ENCODE measurements at regions not wholly inside any gene's neighbourhood (a gene's known extent, or its start where the extent isn't known, plus 50 kb on each side); places are given as distances from the start of the nearest gene placed in this dataset.
A peak's percentile ranks its signal among the peaks of the same experiment; 100 is the strongest.

DNA sequence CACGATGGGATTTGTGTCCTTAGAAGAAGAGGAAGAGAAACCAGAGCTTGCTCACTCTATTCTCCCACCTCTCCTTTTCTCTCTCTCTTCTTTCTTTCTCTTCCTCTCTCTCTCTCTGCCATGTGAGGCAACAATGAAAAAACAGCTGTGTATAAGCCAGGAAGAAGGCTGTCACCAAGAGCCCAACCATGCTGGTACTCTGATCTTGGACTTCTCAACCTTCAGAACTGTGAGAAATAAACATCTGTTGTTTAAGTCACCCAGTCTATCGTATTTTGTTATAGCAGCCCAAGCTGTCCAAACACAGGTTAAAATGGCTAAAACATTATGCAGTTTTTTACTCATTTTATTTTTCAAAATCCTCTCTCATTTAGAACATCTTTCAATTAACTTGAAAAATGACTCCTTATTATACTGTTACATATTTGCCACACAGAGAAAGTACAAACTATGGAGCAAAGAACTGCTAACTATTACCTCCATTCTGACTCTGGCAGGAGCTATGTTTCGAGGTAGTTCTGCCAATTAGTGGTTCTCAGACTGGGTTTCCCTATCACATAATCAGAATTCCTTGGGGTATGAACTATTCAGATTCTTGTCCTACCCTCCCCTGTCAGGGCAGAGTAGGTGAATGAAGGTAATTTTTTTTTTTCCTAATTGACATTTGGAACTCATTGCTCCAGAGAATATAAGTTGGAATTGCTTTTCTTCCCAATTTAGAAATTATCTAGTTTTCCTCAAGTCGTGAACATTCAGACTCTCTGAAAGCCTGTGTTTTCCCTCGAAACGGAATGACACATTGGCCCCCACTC is 434.6 kb downstream of the ENC1 start:
- Histone ChIP-seq H3K4me3 (ENCODE audit: low read depth in 1 of 5, low read length in 5 of 5) (no peak overlapping the region), H3K27me3 (ENCODE audit: control insufficient read depth in 5 of 5, insufficient read depth in 4 of 5, low read length in 5 of 5) (no peaks in the 10 kb centered on the region), H3K4me1 (ENCODE audit: control insufficient read depth in 5 of 5, insufficient read depth in 5 of 5, low read length in 5 of 5) (peaks cover 0 to 22% (median 18%) of the 10 kb centered on the region in 5 donors), H3K9me3 (ENCODE audit: control insufficient read depth in 5 of 5, low read length in 5 of 5) (no peaks in the 10 kb centered on the region), H3K36me3 (ENCODE audit: control insufficient read depth in 5 of 5, insufficient read depth in 5 of 5, low read length in 5 of 5) (no peaks in the 10 kb centered on the region), H3K27ac (ENCODE audit: low read depth, low read length) (no peak overlapping the region), H3K9ac (ENCODE audit: low read length in 5 of 5) (no peak overlapping the region)

DNA sequence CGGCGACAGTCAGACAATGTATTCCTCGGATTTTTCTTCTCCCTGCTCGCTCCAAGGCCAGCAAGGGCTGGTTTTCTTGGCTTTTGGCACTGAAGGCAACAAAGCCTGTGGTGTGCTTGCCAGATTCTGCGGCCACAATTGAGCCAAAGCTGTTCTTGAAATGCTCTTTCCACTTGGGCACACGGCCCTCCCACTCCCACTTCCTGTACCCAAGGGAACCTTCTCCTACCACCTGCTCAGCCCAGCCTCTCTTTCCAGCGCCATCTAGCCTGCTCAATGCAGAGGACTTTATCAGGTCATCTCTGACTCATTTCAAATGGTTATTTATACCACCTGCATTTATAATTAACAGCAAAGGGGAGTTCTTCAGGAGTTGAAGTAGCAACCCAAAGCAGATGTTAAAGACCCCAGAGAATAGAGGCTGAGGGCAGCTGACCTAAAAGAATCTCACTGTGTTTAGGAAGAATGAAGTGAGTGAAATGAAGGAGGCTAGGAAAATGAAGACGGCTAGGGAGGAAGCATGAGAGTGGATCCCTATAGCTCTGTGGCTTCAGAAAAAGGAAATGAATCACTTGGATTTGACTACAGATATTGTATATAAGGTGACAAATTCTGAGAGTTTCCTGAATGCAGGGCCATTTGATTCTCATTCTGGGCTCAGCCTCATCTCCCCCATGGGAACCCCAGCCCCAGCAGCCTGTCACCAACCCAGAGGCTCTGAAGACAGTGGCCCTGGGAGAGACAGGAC is 439.0 kb downstream of the ENC1 start:
- Histone ChIP-seq H3K36me3 (ENCODE audit: control insufficient read depth in 5 of 5, insufficient read depth in 5 of 5, low read length in 5 of 5) (no peaks in the 10 kb centered on the region), H3K9me3 (ENCODE audit: control insufficient read depth in 5 of 5, low read length in 5 of 5) (no peaks in the 10 kb centered on the region), H3K4me3 (ENCODE audit: low read depth in 1 of 5, low read length in 5 of 5) (peak overlapping the region in 1 of 5 donors; percentile 46), H3K4me1 (ENCODE audit: control insufficient read depth in 5 of 5, insufficient read depth in 5 of 5, low read length in 5 of 5) (peaks cover 0 to 22% (median 18%) of the 10 kb centered on the region in 5 donors), H3K27ac (ENCODE audit: low read depth, low read length) (no peak overlapping the region), H3K27me3 (ENCODE audit: control insufficient read depth in 5 of 5, insufficient read depth in 4 of 5, low read length in 5 of 5) (no peaks in the 10 kb centered on the region), H3K9ac (ENCODE audit: low read length in 5 of 5) (no peak overlapping the region)

DNA sequence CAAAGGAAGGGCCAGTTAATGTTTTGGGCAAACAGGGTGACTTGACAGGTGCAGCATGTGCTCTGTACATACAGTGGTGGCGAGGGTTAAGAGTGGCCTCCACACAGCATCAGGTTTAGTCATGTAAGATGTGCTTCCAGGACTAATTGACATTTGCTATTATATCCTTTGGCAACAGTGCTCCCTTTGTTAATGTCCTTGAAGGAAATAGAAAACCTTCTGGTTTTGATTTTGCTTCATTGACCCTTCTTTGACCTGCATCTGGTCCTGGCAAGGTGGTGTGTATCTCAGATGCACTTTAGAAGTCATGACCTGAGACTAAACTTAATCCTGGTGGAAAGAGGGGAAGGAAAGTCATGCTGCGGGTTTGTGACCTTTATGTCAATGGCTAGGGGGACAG is 440.0 kb downstream of the ENC1 start:
- no peak overlapping the region for H3K9ac ChIP-seq (ENCODE audit: low read length in 5 of 5)
- H3K27me3 ChIP-seq (ENCODE audit: control insufficient read depth in 5 of 5, insufficient read depth in 4 of 5, low read length in 5 of 5): no peaks in the 10 kb centered on the region
- peaks cover 0 to 16% (median 11%) of the 10 kb centered on the region in 5 donors for H3K4me1 ChIP-seq (ENCODE audit: control insufficient read depth in 5 of 5, insufficient read depth in 5 of 5, low read length in 5 of 5)
- H3K36me3 ChIP-seq (ENCODE audit: control insufficient read depth in 5 of 5, insufficient read depth in 5 of 5, low read length in 5 of 5): no peaks in the 10 kb centered on the region
- H3K9me3 ChIP-seq (ENCODE audit: control insufficient read depth in 5 of 5, low read length in 5 of 5): no peaks in the 10 kb centered on the region
- no peak overlapping the region for H3K27ac ChIP-seq (ENCODE audit: low read depth, low read length)
- no peak overlapping the region for H3K4me3 ChIP-seq (ENCODE audit: low read depth in 1 of 5, low read length in 5 of 5)

DNA sequence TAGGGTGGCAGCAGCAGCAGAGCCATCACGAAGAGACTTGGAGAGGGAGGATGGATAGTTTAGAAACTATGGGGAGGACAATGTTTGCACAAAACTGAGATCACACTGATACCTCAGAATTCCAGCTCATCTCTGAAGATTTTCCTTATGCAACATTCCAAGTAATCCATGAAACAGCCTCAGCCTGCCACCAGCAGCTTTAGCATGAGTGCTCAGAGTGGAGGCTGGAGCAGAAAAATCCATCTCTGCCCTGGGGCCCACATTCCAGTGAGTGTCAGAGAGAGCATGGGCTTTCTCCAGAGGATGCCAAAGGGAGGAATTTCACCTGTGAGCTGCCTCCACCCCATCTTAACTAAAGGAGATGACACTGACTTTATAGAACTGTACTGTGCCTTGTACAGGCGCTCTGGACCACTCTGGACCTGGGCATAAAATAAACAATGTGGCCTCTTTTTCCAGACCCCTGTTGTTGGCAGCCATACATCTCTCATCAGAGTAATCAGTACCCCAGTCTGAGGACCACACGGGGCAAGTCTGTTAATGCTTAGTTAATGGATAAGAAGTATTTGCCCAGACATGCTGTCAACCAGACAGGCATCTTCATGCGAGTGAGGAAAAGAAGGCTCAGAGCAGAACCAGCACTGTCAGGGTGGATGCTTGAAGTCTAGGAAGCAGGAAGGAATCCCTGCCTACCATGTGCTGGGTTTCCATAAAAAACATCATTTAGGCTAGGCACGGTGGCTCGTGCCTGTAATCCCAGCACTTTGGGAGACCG is 440.9 kb downstream of the ENC1 start:
- H3K4me1 ChIP-seq (ENCODE audit: control insufficient read depth in 5 of 5, insufficient read depth in 5 of 5, low read length in 5 of 5): peaks cover 0 to 16% (median 11%) of the 10 kb centered on the region in 5 donors
- no peaks in the 10 kb centered on the region for H3K9me3 ChIP-seq (ENCODE audit: control insufficient read depth in 5 of 5, low read length in 5 of 5)
- H3K4me3 ChIP-seq (ENCODE audit: low read depth in 1 of 5, low read length in 5 of 5): no peak overlapping the region
- H3K27me3 ChIP-seq (ENCODE audit: control insufficient read depth in 5 of 5, insufficient read depth in 4 of 5, low read length in 5 of 5): no peaks in the 10 kb centered on the region
- H3K36me3 ChIP-seq (ENCODE audit: control insufficient read depth in 5 of 5, insufficient read depth in 5 of 5, low read length in 5 of 5): no peaks in the 10 kb centered on the region
- no peak overlapping the region for H3K9ac ChIP-seq (ENCODE audit: low read length in 5 of 5)
- H3K27ac ChIP-seq (ENCODE audit: low read depth, low read length): no peak overlapping the region

DNA sequence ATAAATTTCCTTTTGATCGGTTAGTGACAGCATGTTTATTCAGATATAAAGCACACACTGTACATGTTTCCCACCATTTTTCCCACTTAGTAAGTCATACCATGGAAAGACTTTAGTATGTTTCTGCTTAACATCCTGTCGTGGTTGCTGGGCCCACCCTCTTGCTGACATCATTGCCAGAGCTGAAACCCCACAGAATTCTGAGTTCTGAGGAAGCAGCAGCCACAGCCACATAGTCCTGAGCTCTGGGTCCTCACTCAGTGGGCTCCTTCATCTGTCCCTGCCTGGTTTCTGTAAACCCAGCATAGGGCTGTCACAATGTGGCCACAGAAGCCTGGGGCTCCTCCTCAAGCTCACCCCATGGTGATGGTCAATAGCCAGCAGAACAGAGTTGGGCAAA is 441.5 kb downstream of the ENC1 start:
- Histone ChIP-seq H3K9ac (ENCODE audit: low read length in 5 of 5) (no peak overlapping the region), H3K36me3 (ENCODE audit: control insufficient read depth in 5 of 5, insufficient read depth in 5 of 5, low read length in 5 of 5) (no peaks in the 10 kb centered on the region), H3K27me3 (ENCODE audit: control insufficient read depth in 5 of 5, insufficient read depth in 4 of 5, low read length in 5 of 5) (no peaks in the 10 kb centered on the region)

DNA sequence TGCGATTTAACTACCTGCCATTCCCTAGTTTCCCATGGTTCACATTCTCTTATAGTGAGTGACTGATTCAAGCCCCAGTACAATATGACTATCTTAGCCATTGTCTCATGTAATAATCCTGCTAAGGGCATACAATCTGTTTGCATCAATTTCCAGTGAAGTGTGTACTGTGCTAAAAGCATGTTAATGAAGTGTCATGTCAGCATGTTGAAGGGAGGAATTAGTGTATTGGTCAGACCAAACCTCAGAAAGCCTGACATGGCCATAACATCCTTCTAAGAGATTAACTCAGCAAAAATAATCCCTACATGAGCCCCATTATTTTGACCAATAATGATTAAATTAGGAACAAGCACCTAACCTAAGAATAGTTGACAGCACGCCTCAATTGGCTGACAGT is 442.4 kb downstream of the ENC1 start:
- no peaks in the 10 kb centered on the region for H3K36me3 ChIP-seq (ENCODE audit: control insufficient read depth in 5 of 5, insufficient read depth in 5 of 5, low read length in 5 of 5)
- no peak overlapping the region for H3K27ac ChIP-seq (ENCODE audit: low read depth, low read length)
- no peaks in the 10 kb centered on the region for H3K27me3 ChIP-seq (ENCODE audit: control insufficient read depth in 5 of 5, insufficient read depth in 4 of 5, low read length in 5 of 5)
- no peak overlapping the region for H3K4me3 ChIP-seq (ENCODE audit: low read depth in 1 of 5, low read length in 5 of 5)
- peaks cover 0 to 16% (median 11%) of the 10 kb centered on the region in 5 donors for H3K4me1 ChIP-seq (ENCODE audit: control insufficient read depth in 5 of 5, insufficient read depth in 5 of 5, low read length in 5 of 5)
- no peaks in the 10 kb centered on the region for H3K9me3 ChIP-seq (ENCODE audit: control insufficient read depth in 5 of 5, low read length in 5 of 5)
- no peak overlapping the region for H3K9ac ChIP-seq (ENCODE audit: low read length in 5 of 5)

More for the DNA sequence above, 441.5 kb downstream of the ENC1 start:
- no peaks in the 10 kb centered on the region for H3K9me3 ChIP-seq (ENCODE audit: control insufficient read depth in 5 of 5, low read length in 5 of 5)
- no peak overlapping the region for H3K27ac ChIP-seq (ENCODE audit: low read depth, low read length)
- H3K4me1 ChIP-seq (ENCODE audit: control insufficient read depth in 5 of 5, insufficient read depth in 5 of 5, low read length in 5 of 5): peaks cover 0 to 16% (median 11%) of the 10 kb centered on the region in 5 donors
- H3K4me3 ChIP-seq (ENCODE audit: low read depth in 1 of 5, low read length in 5 of 5): no peak overlapping the region

DNA sequence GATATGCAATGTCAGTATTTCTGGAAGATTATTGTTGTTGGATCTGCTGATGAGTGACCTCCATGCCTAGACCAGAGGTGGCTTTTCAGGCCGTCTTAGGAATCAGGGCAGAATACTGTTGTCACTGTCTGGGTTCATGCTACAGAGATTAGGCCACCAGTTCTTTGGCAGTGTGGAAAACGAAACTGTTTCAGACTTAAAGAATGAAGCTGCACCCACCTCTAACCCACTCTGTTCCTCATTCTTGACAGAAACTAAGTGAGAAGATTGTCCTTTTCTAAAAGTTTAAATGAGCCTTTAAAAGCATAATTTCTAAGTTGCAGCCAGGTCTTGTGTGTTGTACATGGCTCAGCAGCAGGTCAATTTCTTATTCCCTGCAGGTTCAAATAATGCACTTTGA is 444.3 kb downstream of the ENC1 start:
- no peaks in the 10 kb centered on the region for H3K27me3 ChIP-seq (ENCODE audit: control insufficient read depth in 5 of 5, insufficient read depth in 4 of 5, low read length in 5 of 5)
- no peak overlapping the region for H3K4me3 ChIP-seq (ENCODE audit: low read depth in 1 of 5, low read length in 5 of 5)
- H3K27ac ChIP-seq (ENCODE audit: low read depth, low read length): no peak overlapping the region
- H3K9me3 ChIP-seq (ENCODE audit: control insufficient read depth in 5 of 5, low read length in 5 of 5): no peaks in the 10 kb centered on the region
- H3K36me3 ChIP-seq (ENCODE audit: control insufficient read depth in 5 of 5, insufficient read depth in 5 of 5, low read length in 5 of 5): no peaks in the 10 kb centered on the region
- no peak overlapping the region for H3K9ac ChIP-seq (ENCODE audit: low read length in 5 of 5)
- peaks cover 0 to 10% (median 5%) of the 10 kb centered on the region in 5 donors for H3K4me1 ChIP-seq (ENCODE audit: control insufficient read depth in 5 of 5, insufficient read depth in 5 of 5, low read length in 5 of 5)

DNA sequence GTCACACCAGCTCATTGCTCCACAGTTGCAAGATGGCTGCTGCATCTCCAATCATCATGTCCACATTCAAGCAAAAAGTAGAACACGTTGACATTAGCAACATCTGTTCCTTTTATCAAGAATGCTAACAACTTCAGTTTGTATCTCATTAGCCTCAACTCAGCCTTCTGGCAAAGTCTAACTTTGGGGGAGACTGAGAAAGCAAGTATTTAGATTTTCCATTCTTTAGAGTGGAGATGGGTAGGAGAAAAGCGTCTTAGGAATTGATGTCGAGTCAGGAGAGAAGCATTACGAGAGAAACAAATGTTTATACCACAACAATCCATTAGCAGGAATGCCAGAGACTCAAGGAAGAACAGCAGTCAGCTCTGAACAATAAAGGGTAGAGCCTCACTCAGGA is 446.3 kb downstream of the ENC1 start:
- peaks cover 0 to 1% (median 0%) of the 10 kb centered on the region in 5 donors for H3K9me3 ChIP-seq (ENCODE audit: control insufficient read depth in 5 of 5, low read length in 5 of 5)
- no peak overlapping the region for H3K4me3 ChIP-seq (ENCODE audit: low read depth in 1 of 5, low read length in 5 of 5)
- H3K4me1 ChIP-seq (ENCODE audit: control insufficient read depth in 5 of 5, insufficient read depth in 5 of 5, low read length in 5 of 5): no peaks in the 10 kb centered on the region
- H3K27me3 ChIP-seq (ENCODE audit: control insufficient read depth in 5 of 5, insufficient read depth in 4 of 5, low read length in 5 of 5): no peaks in the 10 kb centered on the region
- H3K27ac ChIP-seq (ENCODE audit: low read depth, low read length): no peak overlapping the region
- H3K36me3 ChIP-seq (ENCODE audit: control insufficient read depth in 5 of 5, insufficient read depth in 5 of 5, low read length in 5 of 5): no peaks in the 10 kb centered on the region
- H3K9ac ChIP-seq (ENCODE audit: low read length in 5 of 5): no peak overlapping the region

DNA sequence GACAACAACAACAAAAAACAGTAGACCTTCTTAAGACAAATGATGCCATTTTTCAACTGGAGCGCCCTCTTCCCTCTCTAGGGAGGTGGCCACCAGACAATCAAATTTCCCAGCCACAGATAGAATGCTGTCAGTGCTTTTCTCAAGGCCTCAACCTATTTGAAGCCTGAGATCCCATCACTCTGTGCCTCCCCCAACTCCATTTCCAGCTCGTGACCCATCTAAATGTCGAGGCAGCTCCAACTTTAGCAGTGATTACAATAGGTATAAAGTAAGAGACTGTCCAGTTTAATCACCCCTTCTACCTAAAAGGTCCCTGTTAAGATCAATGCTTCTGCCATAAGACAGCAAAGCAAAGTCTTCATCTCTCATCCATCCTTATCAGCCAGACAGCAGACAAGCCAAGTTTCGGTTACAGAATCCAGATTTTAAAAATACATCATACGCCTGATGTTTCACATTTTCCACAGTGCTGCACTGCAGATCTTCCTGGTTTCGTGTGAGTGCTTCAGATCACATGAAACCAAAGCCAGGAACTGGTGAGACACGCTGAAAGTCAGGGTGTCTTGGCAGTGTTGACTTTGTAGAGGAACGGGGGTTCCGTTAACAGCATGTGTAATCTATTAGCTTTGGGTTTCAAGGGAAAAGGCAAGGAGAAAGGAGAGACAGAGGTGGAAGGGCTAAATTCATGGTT is 447.8 kb downstream of the ENC1 start:
- H3K27me3 ChIP-seq (ENCODE audit: control insufficient read depth in 5 of 5, insufficient read depth in 4 of 5, low read length in 5 of 5): no peaks in the 10 kb centered on the region
- peaks cover 0 to 6% (median 0%) of the 10 kb centered on the region in 5 donors for H3K9me3 ChIP-seq (ENCODE audit: control insufficient read depth in 5 of 5, low read length in 5 of 5)
- H3K4me3 ChIP-seq (ENCODE audit: low read depth in 1 of 5, low read length in 5 of 5): no peak overlapping the region
- H3K36me3 ChIP-seq (ENCODE audit: control insufficient read depth in 5 of 5, insufficient read depth in 5 of 5, low read length in 5 of 5): no peaks in the 10 kb centered on the region
- H3K27ac ChIP-seq (ENCODE audit: low read depth, low read length): no peak overlapping the region
- no peaks in the 10 kb centered on the region for H3K4me1 ChIP-seq (ENCODE audit: control insufficient read depth in 5 of 5, insufficient read depth in 5 of 5, low read length in 5 of 5)
- H3K9ac ChIP-seq (ENCODE audit: low read length in 5 of 5): no peak overlapping the region

All from subcutaneous abdominal adipose tissue (tissue), 5 donors.